ENCODE measurements at regions not wholly inside any gene's neighbourhood (a gene's known extent, or its start where the extent isn't known, plus 50 kb on each side); places are given as distances from the start of the nearest gene placed in this dataset.

- TF ChIP-seq ZFP30 (CRISPR knock-in tag; IDR thresholded peaks at IDR 0.05) (no peak), ESRRG (CRISPR knock-in tag; IDR thresholded peaks at IDR 0.05) (no peak), ISL1 (CRISPR knock-in tag; IDR thresholded peaks at IDR 0.05) (no peak), ARNTL (CRISPR knock-in tag; IDR thresholded peaks at IDR 0.05; ENCODE audit: borderline replicate concordance, low read depth) (no peak)
These were observed 176.7 kb upstream of the DMAC1 start for GRCh38 chr9:7976167-7976755.

Measured in SK-N-SH treated with all-trans-retinoic acid at 6 μM for 48 hours (cell line).